ENCODE measurements at regions not wholly inside any gene's neighbourhood (a gene's known extent, or its start where the extent isn't known, plus 50 kb on each side); places are given as distances from the start of the nearest gene placed in this dataset.

- H3K9ac ChIP-seq (ENCODE audit: low read depth in 1 of 2, low read length in 2 of 2), result no peak overlapping the region
- no peaks in the 10 kb centered on the region for H3K9me3 ChIP-seq (ENCODE audit: control insufficient read depth in 2 of 2, low read length in 2 of 2)
- no peaks in the 10 kb centered on the region for H3K27me3 ChIP-seq (ENCODE audit: control insufficient read depth in 2 of 2, insufficient read depth in 2 of 2, low read length in 2 of 2)
- no peaks in the 10 kb centered on the region for H3K4me1 ChIP-seq (ENCODE audit: control insufficient read depth in 2 of 2, insufficient read depth in 2 of 2, low read length in 2 of 2)
- no peak overlapping the region for H3K27ac ChIP-seq (ENCODE audit: low read depth in 2 of 2, low read length in 2 of 2)
- H3K36me3 ChIP-seq (ENCODE audit: control insufficient read depth in 2 of 2, insufficient read depth in 2 of 2, low read length in 2 of 2), result no peaks in the 10 kb centered on the region
- no peak overlapping the region for H3K4me3 ChIP-seq (ENCODE audit: low read length in 2 of 2)
Measured at GRCh38 chr2:221345516-221345915, 226.6 kb downstream of the EPHA4 start.

- Histone ChIP-seq H3K4me3 (ENCODE audit: low read length in 2 of 2) (no peak overlapping the region), H3K4me1 (ENCODE audit: control insufficient read depth in 2 of 2, insufficient read depth in 2 of 2, low read length in 2 of 2) (no peaks in the 10 kb centered on the region), H3K9ac (ENCODE audit: low read depth in 1 of 2, low read length in 2 of 2) (no peak overlapping the region), H3K27ac (ENCODE audit: low read depth in 2 of 2, low read length in 2 of 2) (no peak overlapping the region), H3K27me3 (ENCODE audit: control insufficient read depth in 2 of 2, insufficient read depth in 2 of 2, low read length in 2 of 2) (no peaks in the 10 kb centered on the region), H3K9me3 (ENCODE audit: control insufficient read depth in 2 of 2, low read length in 2 of 2) (no peaks in the 10 kb centered on the region), H3K36me3 (ENCODE audit: control insufficient read depth in 2 of 2, insufficient read depth in 2 of 2, low read length in 2 of 2) (no peaks in the 10 kb centered on the region)
Measured at GRCh38 chr2:221346411-221346810, 225.7 kb downstream of the EPHA4 start.

- H3K36me3 ChIP-seq (ENCODE audit: control insufficient read depth in 2 of 2, insufficient read depth in 2 of 2, low read length in 2 of 2), result no peaks in the 10 kb centered on the region
- no peaks in the 10 kb centered on the region for H3K4me1 ChIP-seq (ENCODE audit: control insufficient read depth in 2 of 2, insufficient read depth in 2 of 2, low read length in 2 of 2)
- no peak overlapping the region for H3K9ac ChIP-seq (ENCODE audit: low read depth in 1 of 2, low read length in 2 of 2)
- H3K27me3 ChIP-seq (ENCODE audit: control insufficient read depth in 2 of 2, insufficient read depth in 2 of 2, low read length in 2 of 2), result no peaks in the 10 kb centered on the region
- no peak overlapping the region for H3K4me3 ChIP-seq (ENCODE audit: low read length in 2 of 2)
- no peak overlapping the region for H3K27ac ChIP-seq (ENCODE audit: low read depth in 2 of 2, low read length in 2 of 2)
- H3K9me3 ChIP-seq (ENCODE audit: control insufficient read depth in 2 of 2, low read length in 2 of 2), result no peaks in the 10 kb centered on the region
Measured at GRCh38 chr2:221347471-221347870, 224.6 kb downstream of the EPHA4 start.

- no peaks in the 10 kb centered on the region for H3K4me1 ChIP-seq (ENCODE audit: control insufficient read depth in 2 of 2, insufficient read depth in 2 of 2, low read length in 2 of 2)
- no peak overlapping the region for H3K9ac ChIP-seq (ENCODE audit: low read depth in 1 of 2, low read length in 2 of 2)
- H3K27me3 ChIP-seq (ENCODE audit: control insufficient read depth in 2 of 2, insufficient read depth in 2 of 2, low read length in 2 of 2), result no peaks in the 10 kb centered on the region
- H3K9me3 ChIP-seq (ENCODE audit: control insufficient read depth in 2 of 2, low read length in 2 of 2), result no peaks in the 10 kb centered on the region
- no peaks in the 10 kb centered on the region for H3K36me3 ChIP-seq (ENCODE audit: control insufficient read depth in 2 of 2, insufficient read depth in 2 of 2, low read length in 2 of 2)
- no peak overlapping the region for H3K27ac ChIP-seq (ENCODE audit: low read depth in 2 of 2, low read length in 2 of 2)
- H3K4me3 ChIP-seq (ENCODE audit: low read length in 2 of 2), result no peak overlapping the region
Measured at GRCh38 chr2:221350616-221351015, 221.5 kb downstream of the EPHA4 start.

GRCh38 chr2:221353201-221353600 is 218.9 kb downstream of the EPHA4 start:
- no peak overlapping the region for H3K27ac ChIP-seq (ENCODE audit: low read depth in 2 of 2, low read length in 2 of 2)

GRCh38 chr2:221360312-221360711 is 211.8 kb downstream of the EPHA4 start:
- no peaks in the 10 kb centered on the region for H3K36me3 ChIP-seq (ENCODE audit: control insufficient read depth in 2 of 2, insufficient read depth in 2 of 2, low read length in 2 of 2)
- H3K9ac ChIP-seq (ENCODE audit: low read depth in 1 of 2, low read length in 2 of 2), result no peak overlapping the region
- no peak overlapping the region for H3K4me3 ChIP-seq (ENCODE audit: low read length in 2 of 2)
- H3K4me1 ChIP-seq (ENCODE audit: control insufficient read depth in 2 of 2, insufficient read depth in 2 of 2, low read length in 2 of 2), result no peaks in the 10 kb centered on the region
- no peak overlapping the region for H3K27ac ChIP-seq (ENCODE audit: low read depth in 2 of 2, low read length in 2 of 2)
- H3K9me3 ChIP-seq (ENCODE audit: control insufficient read depth in 2 of 2, low read length in 2 of 2), result no peaks in the 10 kb centered on the region
- no peaks in the 10 kb centered on the region for H3K27me3 ChIP-seq (ENCODE audit: control insufficient read depth in 2 of 2, insufficient read depth in 2 of 2, low read length in 2 of 2)

More at GRCh38 chr2:221353201-221353600, 218.9 kb downstream of the EPHA4 start:
- Histone ChIP-seq H3K9ac (ENCODE audit: low read depth in 1 of 2, low read length in 2 of 2) (no peak overlapping the region), H3K9me3 (ENCODE audit: control insufficient read depth in 2 of 2, low read length in 2 of 2) (no peaks in the 10 kb centered on the region), H3K36me3 (ENCODE audit: control insufficient read depth in 2 of 2, insufficient read depth in 2 of 2, low read length in 2 of 2) (no peaks in the 10 kb centered on the region), H3K27me3 (ENCODE audit: control insufficient read depth in 2 of 2, insufficient read depth in 2 of 2, low read length in 2 of 2) (no peaks in the 10 kb centered on the region), H3K4me1 (ENCODE audit: control insufficient read depth in 2 of 2, insufficient read depth in 2 of 2, low read length in 2 of 2) (no peaks in the 10 kb centered on the region), H3K4me3 (ENCODE audit: low read length in 2 of 2) (no peak overlapping the region)

GRCh38 chr2:221360742-221361141 is 211.4 kb downstream of the EPHA4 start:
- H3K27ac ChIP-seq (ENCODE audit: low read depth in 2 of 2, low read length in 2 of 2), result no peak overlapping the region
- no peaks in the 10 kb centered on the region for H3K27me3 ChIP-seq (ENCODE audit: control insufficient read depth in 2 of 2, insufficient read depth in 2 of 2, low read length in 2 of 2)
- H3K9ac ChIP-seq (ENCODE audit: low read depth in 1 of 2, low read length in 2 of 2), result no peak overlapping the region
- H3K4me3 ChIP-seq (ENCODE audit: low read length in 2 of 2), result no peak overlapping the region
- H3K9me3 ChIP-seq (ENCODE audit: control insufficient read depth in 2 of 2, low read length in 2 of 2), result no peaks in the 10 kb centered on the region
- H3K36me3 ChIP-seq (ENCODE audit: control insufficient read depth in 2 of 2, insufficient read depth in 2 of 2, low read length in 2 of 2), result no peaks in the 10 kb centered on the region
- no peaks in the 10 kb centered on the region for H3K4me1 ChIP-seq (ENCODE audit: control insufficient read depth in 2 of 2, insufficient read depth in 2 of 2, low read length in 2 of 2)

GRCh38 chr2:221361633-221362032 is 210.5 kb downstream of the EPHA4 start:
- no peak overlapping the region for H3K9ac ChIP-seq (ENCODE audit: low read depth in 1 of 2, low read length in 2 of 2)
- no peaks in the 10 kb centered on the region for H3K36me3 ChIP-seq (ENCODE audit: control insufficient read depth in 2 of 2, insufficient read depth in 2 of 2, low read length in 2 of 2)
- H3K4me3 ChIP-seq (ENCODE audit: low read length in 2 of 2), result no peak overlapping the region
- no peaks in the 10 kb centered on the region for H3K4me1 ChIP-seq (ENCODE audit: control insufficient read depth in 2 of 2, insufficient read depth in 2 of 2, low read length in 2 of 2)
- H3K27ac ChIP-seq (ENCODE audit: low read depth in 2 of 2, low read length in 2 of 2), result no peak overlapping the region
- H3K9me3 ChIP-seq (ENCODE audit: control insufficient read depth in 2 of 2, low read length in 2 of 2), result no peaks in the 10 kb centered on the region
- no peaks in the 10 kb centered on the region for H3K27me3 ChIP-seq (ENCODE audit: control insufficient read depth in 2 of 2, insufficient read depth in 2 of 2, low read length in 2 of 2)

GRCh38 chr2:221364672-221365071 is 207.4 kb downstream of the EPHA4 start:
- Histone ChIP-seq H3K27me3 (ENCODE audit: control insufficient read depth in 2 of 2, insufficient read depth in 2 of 2, low read length in 2 of 2) (no peaks in the 10 kb centered on the region), H3K36me3 (ENCODE audit: control insufficient read depth in 2 of 2, insufficient read depth in 2 of 2, low read length in 2 of 2) (no peaks in the 10 kb centered on the region), H3K9ac (ENCODE audit: low read depth in 1 of 2, low read length in 2 of 2) (no peak overlapping the region), H3K4me3 (ENCODE audit: low read length in 2 of 2) (no peak overlapping the region), H3K9me3 (ENCODE audit: control insufficient read depth in 2 of 2, low read length in 2 of 2) (no peaks in the 10 kb centered on the region), H3K4me1 (ENCODE audit: control insufficient read depth in 2 of 2, insufficient read depth in 2 of 2, low read length in 2 of 2) (no peaks in the 10 kb centered on the region), H3K27ac (ENCODE audit: low read depth in 2 of 2, low read length in 2 of 2) (no peak overlapping the region)

Measured in mucosa of rectum (tissue), 2 donors.